IMR-90 (cell line): ENCODE measurements at regions not wholly inside any gene's neighbourhood (a gene's known extent, or its start where the extent isn't known, plus 50 kb on each side); places are given as distances from the start of the nearest gene placed in this dataset.

ENCODE experiments used
- CHD1 ChIP-seq: IDR thresholded peaks from 2 replicates; pipeline ENCODE4 v1.6.1; 2012; ENCODE audit warnings: low read depth, low read length, improper control_type of control experiment
- FOS ChIP-seq: fragments of 150-350 bp; IDR thresholded peaks from 2 replicates; pipeline ENCODE4 v1.6.1; 2016; ENCODE audit warnings: low read depth, low read length
- MAZ ChIP-seq: IDR thresholded peaks from 2 replicates; pipeline ENCODE4 v1.6.1; 2012; ENCODE audit warnings: low read depth, mild to moderate bottlenecking, low read length, improper control_type of control experiment, moderate library complexity, borderline replicate concordance
- POLR2A ChIP-seq: IDR thresholded peaks from 2 replicates; pipeline ENCODE4 v1.6.1; 2012; ENCODE audit warnings: mild to moderate bottlenecking, low read depth, low read length
- RAD21 ChIP-seq: IDR thresholded peaks from 2 replicates; pipeline ENCODE4 v1.6.1; 2012; ENCODE audit warnings: low read length, improper control_type of control experiment
- RCOR1 ChIP-seq: IDR thresholded peaks from 2 replicates; pipeline ENCODE4 v1.6.1; 2012; ENCODE audit warnings: mild to moderate bottlenecking, low read length, improper control_type of control experiment; ENCODE audit not compliant: insufficient replicate concordance
- RFX5 ChIP-seq: IDR thresholded peaks from 2 replicates; pipeline ENCODE4 v1.8.0; 2012; ENCODE audit warnings: low read depth, mild to moderate bottlenecking, low read length, moderate library complexity
- SMC3 ChIP-seq: fragments of 150-350 bp; IDR thresholded peaks from 2 replicates; pipeline ENCODE4 v1.6.1; 2016; ENCODE audit warnings: low read depth, mild to moderate bottlenecking, antibody characterized with exemption, low read length, moderate library complexity
- TF ChIP-seq, protein P1 (sequence below): conservative IDR thresholded peaks from 2 replicates; pipeline ENCODE4 v1.5.1; 2012; ENCODE audit warnings: mild to moderate bottlenecking, low read depth, low read length, improper control_type of control experiment

DNA sequence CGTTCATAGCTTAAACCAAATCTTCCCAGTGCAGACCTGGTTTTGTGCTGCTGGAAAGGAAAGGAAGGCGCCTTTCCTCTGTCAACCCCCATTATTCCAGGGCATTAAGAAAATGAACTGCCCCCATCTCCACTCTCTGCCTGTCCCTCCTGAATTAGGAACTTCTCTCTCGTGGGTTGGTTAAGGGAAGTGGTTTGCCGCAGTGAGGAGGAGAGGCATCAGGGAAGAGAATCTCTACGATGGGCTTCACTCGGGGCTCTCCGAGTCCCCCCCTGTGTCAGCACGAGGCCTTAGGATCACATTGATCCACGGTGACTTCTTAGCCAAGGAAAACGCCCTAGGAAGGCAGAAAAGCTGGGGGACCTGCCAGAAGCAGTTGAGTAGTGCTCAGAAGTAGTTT is 53.9 kb upstream of the LYZL2 start:
- TF ChIP-seq, protein P1, sequence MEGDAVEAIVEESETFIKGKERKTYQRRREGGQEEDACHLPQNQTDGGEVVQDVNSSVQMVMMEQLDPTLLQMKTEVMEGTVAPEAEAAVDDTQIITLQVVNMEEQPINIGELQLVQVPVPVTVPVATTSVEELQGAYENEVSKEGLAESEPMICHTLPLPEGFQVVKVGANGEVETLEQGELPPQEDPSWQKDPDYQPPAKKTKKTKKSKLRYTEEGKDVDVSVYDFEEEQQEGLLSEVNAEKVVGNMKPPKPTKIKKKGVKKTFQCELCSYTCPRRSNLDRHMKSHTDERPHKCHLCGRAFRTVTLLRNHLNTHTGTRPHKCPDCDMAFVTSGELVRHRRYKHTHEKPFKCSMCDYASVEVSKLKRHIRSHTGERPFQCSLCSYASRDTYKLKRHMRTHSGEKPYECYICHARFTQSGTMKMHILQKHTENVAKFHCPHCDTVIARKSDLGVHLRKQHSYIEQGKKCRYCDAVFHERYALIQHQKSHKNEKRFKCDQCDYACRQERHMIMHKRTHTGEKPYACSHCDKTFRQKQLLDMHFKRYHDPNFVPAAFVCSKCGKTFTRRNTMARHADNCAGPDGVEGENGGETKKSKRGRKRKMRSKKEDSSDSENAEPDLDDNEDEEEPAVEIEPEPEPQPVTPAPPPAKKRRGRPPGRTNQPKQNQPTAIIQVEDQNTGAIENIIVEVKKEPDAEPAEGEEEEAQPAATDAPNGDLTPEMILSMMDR: no peak
- no peak for TF ChIP-seq MAZ
- TF ChIP-seq RCOR1: no peak
- TF ChIP-seq CHD1: no peak
- no peak for TF ChIP-seq FOS
- no peak for TF ChIP-seq RAD21
- TF ChIP-seq POLR2A: no peak
- no peak for TF ChIP-seq SMC3
- TF ChIP-seq RFX5: no peak
